Tibial nerve (tissue), 4 donors: ENCODE measurements at regions not wholly inside any gene's neighbourhood (a gene's known extent, or its start where the extent isn't known, plus 50 kb on each side); places are given as distances from the start of the nearest gene placed in this dataset.

Experiments
- DNase-seq, 2 donors: peaks; one replicate each; pipeline ENCODE4 v3.0.0-alpha.2; 2019; ENCODE audit warnings: low spot score in 2 of 2
- H3K27ac ChIP-seq, 4 donors: fragments of 200-600 bp; sonication (generic) in 3 of 4; one replicate each; pipeline ENCODE4 v1.5.1; 2017 to 2019; ENCODE audit warnings: mild to moderate bottlenecking in 1 of 4
- H3K27me3 ChIP-seq, 2 donors: fragments of 200-600 bp; sonication (generic) in 1 of 2; one replicate each; pipeline versions ENCODE4 v1.5.1 to v1.6.0; 2017 to 2019
- H3K36me3 ChIP-seq, 3 donors: fragments of 200-600 bp; sonication (generic); one replicate each; pipeline ENCODE4 v1.5.1; 2018 to 2019
- H3K4me1 ChIP-seq, 4 donors: fragments of 200-600 bp; sonication (generic) in 3 of 4; one replicate each; pipeline ENCODE4 v1.5.1; 2017 to 2019
- H3K4me3 ChIP-seq, 4 donors: fragments of 200-600 bp; sonication (generic) in 3 of 4; one replicate each; pipeline ENCODE4 v1.5.1; 2017 to 2019; ENCODE audit warnings: mild to moderate bottlenecking in 1 of 4, moderate library complexity in 1 of 4
- H3K9me3 ChIP-seq, 4 donors: fragments of 200-600 bp; sonication (generic) in 3 of 4; one replicate each; pipeline ENCODE4 v1.5.1; 2017 to 2019
- CTCF ChIP-seq, 5 experiments: fragments of 200-600 bp in 3 of 5; fragments of 450-650 bp in 2 of 5; sonication (generic) in 3 of 5; IDR thresholded peaks; one replicate each; pipeline ENCODE4 v1.5.1; 2016 to 2019; ENCODE audit warnings: antibody characterized with exemption in 5 of 5, mild to moderate bottlenecking in 3 of 5, moderate library complexity in 2 of 5
- EP300 ChIP-seq, 2 donors: sonication (generic); formaldehyde crosslinking; IDR thresholded peaks; one replicate each; pipeline ENCODE4 v1.6.1; 2017; ENCODE audit warnings: antibody characterized with exemption in 2 of 2, mild to moderate bottlenecking in 1 of 2
- POLR2A ChIP-seq, 2 donors: fragments of 450-650 bp; IDR thresholded peaks; one replicate each; pipeline ENCODE4 v1.6.1; 2017; ENCODE audit warnings: antibody characterized with exemption in 2 of 2, mild to moderate bottlenecking in 2 of 2, moderate library complexity in 2 of 2
- WGBS, 2 donors: methylation state at CpG; one replicate each; pipeline ENCODE4 v1.1.5; 2018; 5-methylcytosine and 5-hydroxymethylcytosine counted together

GRCh38 chr22:27552863-27553262 is 248.7 kb downstream of the MN1 start:
- Histone ChIP-seq H3K9me3 (peaks cover 0 to 6% (median 0%) of the 10 kb centered on the region in 4 donors), H3K4me3 (no peak overlapping the region), H3K27me3 (no peaks in the 10 kb centered on the region), H3K4me1 (peaks cover 0 to 8% (median 0%) of the 10 kb centered on the region in 4 donors), H3K27ac (no peak overlapping the region), H3K36me3 (no peaks in the 10 kb centered on the region)
- TF ChIP-seq POLR2A (IDR thresholded peaks at IDR 0.05) (no peak), CTCF (IDR thresholded peaks at IDR 0.05) (no peak)
- 95 to 97% methylated on average over 1 of the region's 1 CpG for WGBS, 2 donors
- no peak for DNase-seq

- WGBS, 2 donors, result 31 to 35% methylated on average over 14 of the region's 14 CpGs
- Histone ChIP-seq H3K4me1 (peaks cover 0 to 8% (median 0%) of the 10 kb centered on the region in 4 donors), H3K27ac (no peak overlapping the region), H3K9me3 (peaks cover 0 to 6% (median 0%) of the 10 kb centered on the region in 4 donors), H3K4me3 (no peak overlapping the region), H3K36me3 (no peaks in the 10 kb centered on the region), H3K27me3 (no peaks in the 10 kb centered on the region)
- no peak for DNase-seq
- TF ChIP-seq POLR2A (IDR thresholded peaks at IDR 0.05) (no peak), EP300 (IDR thresholded peaks at IDR 0.05) (no peak), CTCF (IDR thresholded peaks at IDR 0.05) (no peak)
Observed at GRCh38 chr22:27554106-27554811, 247.3 kb downstream of the MN1 start.

GRCh38 chr22:27554841-27555456 is 246.6 kb downstream of the MN1 start:
- no peak overlapping the region for H3K27ac ChIP-seq
- H3K9me3 ChIP-seq, result peaks cover 0 to 6% (median 0%) of the 10 kb centered on the region in 4 donors
- WGBS, 2 donors, result 66 to 81% methylated on average over 6 of the region's 6 CpGs
- TF ChIP-seq EP300 (IDR thresholded peaks at IDR 0.05) (no peak), CTCF (IDR thresholded peaks at IDR 0.05) (no peak), POLR2A (IDR thresholded peaks at IDR 0.05) (no peak)
- H3K4me3 ChIP-seq, result no peak overlapping the region
- DNase-seq, result no peak
- peaks cover 0 to 8% (median 0%) of the 10 kb centered on the region in 4 donors for H3K4me1 ChIP-seq
- no peaks in the 10 kb centered on the region for H3K27me3 ChIP-seq
- no peaks in the 10 kb centered on the region for H3K36me3 ChIP-seq

- TF ChIP-seq POLR2A (IDR thresholded peaks at IDR 0.05) (no peak), CTCF (IDR thresholded peaks at IDR 0.05) (no peak), EP300 (IDR thresholded peaks at IDR 0.05) (no peak)
- WGBS, 2 donors, result 90 to 94% methylated on average over 12 of the region's 12 CpGs
- Histone ChIP-seq H3K4me3 (no peak overlapping the region), H3K9me3 (peaks cover 0 to 6% (median 0%) of the 10 kb centered on the region in 4 donors), H3K27ac (no peak overlapping the region), H3K27me3 (no peaks in the 10 kb centered on the region), H3K36me3 (no peaks in the 10 kb centered on the region), H3K4me1 (peaks cover 0 to 8% (median 0%) of the 10 kb centered on the region in 4 donors)
- DNase-seq, result no peak
Observed at GRCh38 chr22:27556371-27556770, 245.2 kb downstream of the MN1 start.

GRCh38 chr22:27557286-27558008 is 244.1 kb downstream of the MN1 start:
- Histone ChIP-seq H3K4me1 (peaks cover 0 to 8% (median 0%) of the 10 kb centered on the region in 4 donors), H3K27me3 (no peaks in the 10 kb centered on the region), H3K27ac (no peak overlapping the region), H3K4me3 (no peak overlapping the region), H3K36me3 (no peaks in the 10 kb centered on the region), H3K9me3 (peaks cover 0 to 6% (median 0%) of the 10 kb centered on the region in 4 donors)
- TF ChIP-seq POLR2A (IDR thresholded peaks at IDR 0.05), result no peak
- no peak for TF ChIP-seq EP300 (IDR thresholded peaks at IDR 0.05)
- TF ChIP-seq CTCF (IDR thresholded peaks at IDR 0.05), result no peak
- WGBS, 2 donors, result 71 to 73% methylated on average over 12 of the region's 12 CpGs
- DNase-seq, result no peak
